ENCODE measurements at regions not wholly inside any gene's neighbourhood (a gene's known extent, or its start where the extent isn't known, plus 50 kb on each side); places are given as distances from the start of the nearest gene placed in this dataset.

DNA sequence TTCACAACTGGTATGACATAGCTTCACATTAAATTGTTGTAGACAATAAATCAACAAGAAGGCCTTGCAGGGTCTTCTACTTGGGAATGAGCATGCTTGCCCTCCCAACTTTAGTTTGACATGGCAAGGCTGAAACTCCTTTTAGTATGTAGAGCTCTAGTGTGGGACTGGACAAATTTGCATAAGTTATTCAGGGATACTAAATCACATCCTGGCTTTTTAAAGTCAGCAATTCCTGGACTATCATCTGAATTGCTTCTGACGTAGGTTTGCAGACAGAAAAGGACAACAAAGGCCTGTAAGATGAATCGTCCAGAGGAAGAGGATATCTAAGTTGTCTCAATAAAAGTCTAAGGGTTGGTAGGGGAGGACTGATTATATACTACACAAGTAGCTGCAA, 123.0 kb upstream of the MAGEB16 start:
- TF ChIP-seq, protein P1, sequence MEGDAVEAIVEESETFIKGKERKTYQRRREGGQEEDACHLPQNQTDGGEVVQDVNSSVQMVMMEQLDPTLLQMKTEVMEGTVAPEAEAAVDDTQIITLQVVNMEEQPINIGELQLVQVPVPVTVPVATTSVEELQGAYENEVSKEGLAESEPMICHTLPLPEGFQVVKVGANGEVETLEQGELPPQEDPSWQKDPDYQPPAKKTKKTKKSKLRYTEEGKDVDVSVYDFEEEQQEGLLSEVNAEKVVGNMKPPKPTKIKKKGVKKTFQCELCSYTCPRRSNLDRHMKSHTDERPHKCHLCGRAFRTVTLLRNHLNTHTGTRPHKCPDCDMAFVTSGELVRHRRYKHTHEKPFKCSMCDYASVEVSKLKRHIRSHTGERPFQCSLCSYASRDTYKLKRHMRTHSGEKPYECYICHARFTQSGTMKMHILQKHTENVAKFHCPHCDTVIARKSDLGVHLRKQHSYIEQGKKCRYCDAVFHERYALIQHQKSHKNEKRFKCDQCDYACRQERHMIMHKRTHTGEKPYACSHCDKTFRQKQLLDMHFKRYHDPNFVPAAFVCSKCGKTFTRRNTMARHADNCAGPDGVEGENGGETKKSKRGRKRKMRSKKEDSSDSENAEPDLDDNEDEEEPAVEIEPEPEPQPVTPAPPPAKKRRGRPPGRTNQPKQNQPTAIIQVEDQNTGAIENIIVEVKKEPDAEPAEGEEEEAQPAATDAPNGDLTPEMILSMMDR (IDR thresholded peaks at IDR 0.05), result no peak
- no peak for TF ChIP-seq POLR2A (IDR thresholded peaks at IDR 0.05)

Measured in Peyer's patch (tissue), 4 donors.